ENCODE measurements at regions not wholly inside any gene's neighbourhood (a gene's known extent, or its start where the extent isn't known, plus 50 kb on each side); places are given as distances from the start of the nearest gene placed in this dataset.

- intact Hi-C loops (cut with DNase I; ENCODE audit: low total_unique reads) (no loop called here), in situ Hi-C loops (cut with MboI; ENCODE audit: low pct_ligation_motif_present in 1 of 4, low pct_unique_long_range_greater_than_20kb in 1 of 4, low sequenced_read_pairs in 3 of 4) (no loop called here)
- no peak for DNase-seq
- WGBS, 2 donors (ENCODE audit: low coverage in 1 of 2) = 79 to 89% methylated on average over 5 to 6 of the region's 6 CpGs
- no peaks in the 10 kb centered on the region for H3K4me1 ChIP-seq
- no peaks in the 10 kb centered on the region for H3K36me3 ChIP-seq
- no peaks in the 10 kb centered on the region for H3K27me3 ChIP-seq
- no peak overlapping the region for H3K4me3 ChIP-seq
- H3K27ac ChIP-seq = no peak overlapping the region
- TF ChIP-seq POLR2A (IDR thresholded peaks at IDR 0.05) = no peak
- TF ChIP-seq POLR2AphosphoS5 (IDR thresholded peaks at IDR 0.05) = no peak
- no peak for TF ChIP-seq EP300 (IDR thresholded peaks at IDR 0.05; ENCODE audit: low read depth)
- TF ChIP-seq, protein P1, sequence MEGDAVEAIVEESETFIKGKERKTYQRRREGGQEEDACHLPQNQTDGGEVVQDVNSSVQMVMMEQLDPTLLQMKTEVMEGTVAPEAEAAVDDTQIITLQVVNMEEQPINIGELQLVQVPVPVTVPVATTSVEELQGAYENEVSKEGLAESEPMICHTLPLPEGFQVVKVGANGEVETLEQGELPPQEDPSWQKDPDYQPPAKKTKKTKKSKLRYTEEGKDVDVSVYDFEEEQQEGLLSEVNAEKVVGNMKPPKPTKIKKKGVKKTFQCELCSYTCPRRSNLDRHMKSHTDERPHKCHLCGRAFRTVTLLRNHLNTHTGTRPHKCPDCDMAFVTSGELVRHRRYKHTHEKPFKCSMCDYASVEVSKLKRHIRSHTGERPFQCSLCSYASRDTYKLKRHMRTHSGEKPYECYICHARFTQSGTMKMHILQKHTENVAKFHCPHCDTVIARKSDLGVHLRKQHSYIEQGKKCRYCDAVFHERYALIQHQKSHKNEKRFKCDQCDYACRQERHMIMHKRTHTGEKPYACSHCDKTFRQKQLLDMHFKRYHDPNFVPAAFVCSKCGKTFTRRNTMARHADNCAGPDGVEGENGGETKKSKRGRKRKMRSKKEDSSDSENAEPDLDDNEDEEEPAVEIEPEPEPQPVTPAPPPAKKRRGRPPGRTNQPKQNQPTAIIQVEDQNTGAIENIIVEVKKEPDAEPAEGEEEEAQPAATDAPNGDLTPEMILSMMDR (IDR thresholded peaks at IDR 0.05) = no peak
- H3K9me3 ChIP-seq = no peaks in the 10 kb centered on the region
Measured at GRCh38 chr2:236852977-236853374, 232.7 kb upstream of the COPS8 start.

- no peaks in the 10 kb centered on the region for H3K4me1 ChIP-seq
- TF ChIP-seq EP300 (IDR thresholded peaks at IDR 0.05; ENCODE audit: low read depth) = no peak
- TF ChIP-seq, protein P1 (IDR thresholded peaks at IDR 0.05) = no peak
- no peak for TF ChIP-seq POLR2AphosphoS5 (IDR thresholded peaks at IDR 0.05)
- TF ChIP-seq POLR2A (IDR thresholded peaks at IDR 0.05) = no peak
- H3K27me3 ChIP-seq = no peaks in the 10 kb centered on the region
- H3K9me3 ChIP-seq = no peaks in the 10 kb centered on the region
- intact Hi-C loops (cut with DNase I; ENCODE audit: low total_unique reads) (no loop called here), in situ Hi-C loops (cut with MboI; ENCODE audit: low pct_ligation_motif_present in 1 of 4, low pct_unique_long_range_greater_than_20kb in 1 of 4, low sequenced_read_pairs in 3 of 4) (no loop called here)
- H3K4me3 ChIP-seq = no peak overlapping the region
- no peak overlapping the region for H3K27ac ChIP-seq
- H3K36me3 ChIP-seq = no peaks in the 10 kb centered on the region
- 92 to 97% methylated on average over 6 to 13 of the region's 13 CpGs for WGBS, 2 donors (ENCODE audit: low coverage in 1 of 2)
- DNase-seq = no peak
Measured at GRCh38 chr2:236853585-236854051, 232.1 kb upstream of the COPS8 start.

DNA sequence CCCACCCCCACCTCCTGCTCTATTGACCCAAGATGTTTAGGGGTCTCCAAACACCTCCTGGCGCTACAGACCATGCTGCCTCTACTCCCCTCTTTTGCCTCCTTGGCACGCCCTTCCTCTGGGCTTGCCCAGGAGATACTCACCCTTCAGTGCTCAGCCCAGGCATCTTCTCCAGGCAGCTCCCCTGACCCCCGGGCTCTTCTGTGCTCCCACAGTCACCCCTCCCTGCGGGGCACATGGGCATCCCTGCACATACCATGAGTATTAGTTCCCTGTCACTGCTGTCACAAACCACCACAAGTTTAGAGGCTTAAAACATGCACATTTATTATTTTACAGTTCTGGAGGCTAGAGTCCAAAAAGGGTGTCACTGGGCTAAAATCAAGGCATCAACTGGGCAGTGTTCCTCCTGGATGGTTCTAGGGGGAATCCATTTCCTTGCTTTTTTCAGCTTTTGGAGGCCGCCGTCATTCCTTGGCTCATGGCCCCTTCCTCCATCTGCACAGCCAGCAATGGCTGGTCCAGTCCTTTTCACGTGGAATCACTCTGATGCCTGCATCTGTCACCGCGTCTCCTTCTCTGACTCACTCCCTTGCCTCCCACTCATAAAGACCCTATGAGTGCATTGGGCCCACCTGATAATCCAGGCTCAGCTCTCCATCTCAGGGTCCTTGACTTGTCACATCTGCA lies 230.4 kb upstream of the COPS8 start:
- no peaks in the 10 kb centered on the region for H3K36me3 ChIP-seq
- no peaks in the 10 kb centered on the region for H3K4me1 ChIP-seq
- DNase-seq = no peak
- no peaks in the 10 kb centered on the region for H3K9me3 ChIP-seq
- in situ Hi-C loops (cut with MboI; ENCODE audit: low pct_ligation_motif_present in 1 of 4, low pct_unique_long_range_greater_than_20kb in 1 of 4, low sequenced_read_pairs in 3 of 4) = no loop called here
- H3K27ac ChIP-seq = no peak overlapping the region
- no peaks in the 10 kb centered on the region for H3K27me3 ChIP-seq
- WGBS, 2 donors (ENCODE audit: low coverage in 1 of 2) = 90% methylated on average over 9 of the region's 9 CpGs; no CpG with 5 or more reads in 1 of the 2 donors
- intact Hi-C loops (cut with DNase I; ENCODE audit: low total_unique reads) = no loop called here
- no peak overlapping the region for H3K4me3 ChIP-seq
- TF ChIP-seq POLR2A (IDR thresholded peaks at IDR 0.05) = no peak
- no peak for TF ChIP-seq EP300 (IDR thresholded peaks at IDR 0.05; ENCODE audit: low read depth)
- no peak for TF ChIP-seq POLR2AphosphoS5 (IDR thresholded peaks at IDR 0.05)
- TF ChIP-seq, protein P1 (IDR thresholded peaks at IDR 0.05) = no peak

- no peak for TF ChIP-seq EP300 (IDR thresholded peaks at IDR 0.05; ENCODE audit: low read depth)
- TF ChIP-seq POLR2AphosphoS5 (IDR thresholded peaks at IDR 0.05) = no peak
- TF ChIP-seq, protein P1 (IDR thresholded peaks at IDR 0.05) = no peak
- TF ChIP-seq POLR2A (IDR thresholded peaks at IDR 0.05) = no peak
- in situ Hi-C loops (cut with MboI; ENCODE audit: low pct_ligation_motif_present in 1 of 4, low pct_unique_long_range_greater_than_20kb in 1 of 4, low sequenced_read_pairs in 3 of 4) (no loop called here), intact Hi-C loops (cut with DNase I; ENCODE audit: low total_unique reads) (no loop called here)
- Histone ChIP-seq H3K4me1 (no peaks in the 10 kb centered on the region), H3K27me3 (no peaks in the 10 kb centered on the region), H3K36me3 (no peaks in the 10 kb centered on the region), H3K4me3 (no peak overlapping the region), H3K27ac (no peak overlapping the region), H3K9me3 (no peaks in the 10 kb centered on the region)
- DNase-seq = no peak
- 67% methylated on average over 22 of the region's 22 CpGs; no CpG with 5 or more reads in 1 of the 2 donors for WGBS, 2 donors (ENCODE audit: low coverage in 1 of 2)
Measured at GRCh38 chr2:236855866-236856847, 229.5 kb upstream of the COPS8 start.
